Skin epidermis (tissue), 12 donors: ENCODE measurements at regions not wholly inside any gene's neighbourhood (a gene's known extent, or its start where the extent isn't known, plus 50 kb on each side); places are given as distances from the start of the nearest gene placed in this dataset.
"Not testable (repeated sequence)": the region's sequence is repeated elsewhere in the genome, so short reads cannot be mapped to it uniquely, and the experiment has no call there.

Experiments
- H3K27ac ChIP-seq, 21 experiments: fragments of 200-600 bp; sonication (generic) in 11 of 21; one replicate each; pipeline ENCODE4 v1.5.0; 2020; ENCODE audit warnings: mild to moderate bottlenecking in 3 of 21, inconsistent platforms in 2 of 21, moderate library complexity in 2 of 21
- H3K4me3 ChIP-seq, 7 experiments: fragments of 200-600 bp; sonication (generic) in 2 of 7; one replicate each; pipeline ENCODE4 v1.5.0; 2020; ENCODE audit warnings: inconsistent platforms in 2 of 7, mild to moderate bottlenecking in 2 of 7, moderate library complexity in 1 of 7

GRCh38 chr19:23505738-23506137 lies 110.5 kb upstream of the ZNF91 start:
- Histone ChIP-seq H3K4me3 (no peak overlapping the region), H3K27ac (no peak overlapping the region)

- Histone ChIP-seq H3K4me3 (no peak overlapping the region), H3K27ac (no peak overlapping the region)
Observed at GRCh38 chr19:23482829-23483228, 87.6 kb upstream of the ZNF91 start.

DNA sequence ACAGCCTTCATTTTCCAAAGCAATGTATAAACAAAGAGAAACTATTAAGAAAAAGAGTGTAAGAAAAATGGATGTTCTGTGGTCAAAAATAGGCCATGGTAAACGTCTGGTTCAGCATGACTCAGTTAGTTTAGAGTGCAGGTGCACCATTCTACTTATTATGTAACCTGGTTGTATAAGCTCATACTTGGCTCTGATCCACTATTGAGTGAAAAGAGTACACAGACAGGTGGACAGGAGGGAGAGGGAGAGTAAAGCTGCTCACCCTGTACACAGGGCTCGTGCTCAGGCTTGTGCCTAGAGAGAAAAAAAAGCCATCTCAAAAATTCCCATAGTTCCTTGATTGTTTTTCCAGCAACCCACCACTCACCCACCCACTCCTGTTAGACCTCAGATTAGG lies 85.8 kb upstream of the ZNF91 start:
- H3K4me3 ChIP-seq, result no peak overlapping the region
- H3K27ac ChIP-seq, result no peak overlapping the region

DNA sequence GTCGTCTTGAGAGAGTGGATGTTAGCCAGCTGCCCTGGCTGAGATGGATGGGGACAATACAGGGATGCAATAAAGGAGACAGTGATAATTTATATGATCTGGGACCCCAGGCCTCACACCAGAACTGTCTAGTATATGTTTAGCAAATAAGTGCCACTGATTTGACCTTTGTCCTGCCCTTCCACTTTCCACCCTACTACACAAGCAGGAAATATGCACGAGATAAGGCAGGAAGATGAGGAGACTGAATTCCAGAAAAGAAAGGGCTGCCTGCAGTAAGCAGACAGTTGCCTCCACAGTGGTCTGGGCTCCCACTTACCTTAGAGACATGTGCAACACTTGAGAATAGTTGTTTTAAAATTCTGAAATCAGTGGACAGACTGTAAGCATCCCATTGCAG lies 80.2 kb upstream of the ZNF91 start:
- Histone ChIP-seq H3K4me3 (no peak overlapping the region), H3K27ac (no peak overlapping the region)

- Histone ChIP-seq H3K4me3 (no peak overlapping the region), H3K27ac (no peak overlapping the region)
Observed at GRCh38 chr19:23474761-23475160, 79.5 kb upstream of the ZNF91 start.

GRCh38 chr19:23474172-23474571 lies 78.9 kb upstream of the ZNF91 start:
- Histone ChIP-seq H3K27ac (no peak overlapping the region), H3K4me3 (no peak overlapping the region)

- H3K4me3 ChIP-seq, result peak overlapping the region in 4 of 7 experiments; percentile 8 to 28 (median 17)
- H3K27ac ChIP-seq, result no peak overlapping the region
Observed at GRCh38 chr19:23470873-23471545, 75.7 kb upstream of the ZNF91 start.

DNA sequence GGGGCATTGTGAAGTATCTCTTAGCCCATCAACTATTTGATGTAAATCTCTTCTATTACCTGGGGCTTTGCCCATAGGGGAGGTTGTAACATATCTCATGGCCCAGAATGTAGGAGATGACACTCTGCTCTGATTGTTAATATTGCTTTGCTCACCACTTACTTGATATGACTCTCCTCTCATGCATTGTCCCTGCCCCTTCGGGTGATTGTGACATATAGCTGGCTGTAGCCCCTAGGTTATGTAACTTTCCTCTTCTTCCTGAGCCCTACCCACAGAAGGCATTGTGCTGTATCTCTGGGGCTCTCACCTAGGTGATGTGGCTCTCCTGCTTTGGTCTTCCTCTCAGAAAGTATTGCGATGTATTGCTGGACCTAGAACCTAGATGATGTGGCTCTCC lies 69.1 kb upstream of the ZNF91 start:
- not testable (repeated sequence) for H3K4me3 ChIP-seq, H3K27ac ChIP-seq

- Histone ChIP-seq H3K4me3 (no peak overlapping the region), H3K27ac (no peak overlapping the region)
Observed at GRCh38 chr19:23461120-23461519, 65.8 kb upstream of the ZNF91 start.

GRCh38 chr19:23460656-23461055 lies 65.4 kb upstream of the ZNF91 start:
- no peak overlapping the region for H3K27ac ChIP-seq
- no peak overlapping the region for H3K4me3 ChIP-seq
